Small intestine (tissue), 7 donors: ENCODE measurements at regions not wholly inside any gene's neighbourhood (a gene's known extent, or its start where the extent isn't known, plus 50 kb on each side); places are given as distances from the start of the nearest gene placed in this dataset.
A peak's percentile ranks its signal among the peaks of the same experiment; 100 is the strongest.

Experiments
- DNase-seq, 2 donors: peaks; one replicate each; pipeline versions ENCODE4 v3.0.0 to v3.0.0-alpha.2; 2013
- FAIRE-seq: peaks from 2 replicates; lab custom pipeline; 2012; peaks lifted over from hg19 to GRCh38; lab: Jason Lieb, UNC
- H3K27ac ChIP-seq, 3 donors: one replicate each; pipeline ENCODE4 v1.5.1; 2013; ENCODE audit warnings: low read length in 2 of 3, mild to moderate bottlenecking in 2 of 3, control low read depth in 1 of 3, inconsistent platforms in 1 of 3, low read depth in 1 of 3, moderate library complexity in 1 of 3
- H3K27me3 ChIP-seq, 3 donors: one replicate each; pipeline ENCODE4 v1.6.1; 2013; ENCODE audit warnings: low read length in 3 of 3, inconsistent platforms in 1 of 3; ENCODE audit not compliant: control insufficient read depth in 3 of 3, insufficient read depth in 3 of 3
- H3K36me3 ChIP-seq, 3 donors: one replicate each; pipeline ENCODE4 v1.6.1; 2013; ENCODE audit warnings: low read length in 3 of 3, inconsistent platforms in 1 of 3, low read depth in 1 of 3, mild to moderate bottlenecking in 1 of 3, moderate library complexity in 1 of 3; ENCODE audit not compliant: control insufficient read depth in 3 of 3, insufficient read depth in 2 of 3
- H3K4me1 ChIP-seq, 3 donors: one replicate each; pipeline ENCODE4 v1.6.1; 2013; ENCODE audit warnings: low read length in 2 of 3, inconsistent platforms in 1 of 3, low read depth in 1 of 3, mild to moderate bottlenecking in 1 of 3, moderate library complexity in 1 of 3; ENCODE audit not compliant: control insufficient read depth in 3 of 3, insufficient read depth in 2 of 3
- H3K4me3 ChIP-seq, 3 donors: one replicate each; pipeline ENCODE4 v1.5.1; 2013; ENCODE audit warnings: low read length in 3 of 3, control low read depth in 1 of 3, inconsistent platforms in 1 of 3, low read depth in 1 of 3, mild to moderate bottlenecking in 1 of 3, moderate library complexity in 1 of 3
- H3K9me3 ChIP-seq, 2 donors: one replicate each; pipeline ENCODE4 v1.6.1; 2013; ENCODE audit warnings: low read depth in 1 of 2, low read length in 1 of 2; ENCODE audit not compliant: control insufficient read depth in 2 of 2, insufficient read depth in 1 of 2
- WGBS, 3 donors: extraction: QIAGEN DNeasy Blood & Tissue Kit; methylation state at CpG; one replicate each; pipeline ENCODE4 v1.1.7; 2013; 5-methylcytosine and 5-hydroxymethylcytosine counted together
- donor health status: healthy with polysubstance abuse.
- donor health status: control.
- donor health status: control.
- donor health status: Bipolar disorder and iron deficiency.
- donor health status: healthy.

DNA sequence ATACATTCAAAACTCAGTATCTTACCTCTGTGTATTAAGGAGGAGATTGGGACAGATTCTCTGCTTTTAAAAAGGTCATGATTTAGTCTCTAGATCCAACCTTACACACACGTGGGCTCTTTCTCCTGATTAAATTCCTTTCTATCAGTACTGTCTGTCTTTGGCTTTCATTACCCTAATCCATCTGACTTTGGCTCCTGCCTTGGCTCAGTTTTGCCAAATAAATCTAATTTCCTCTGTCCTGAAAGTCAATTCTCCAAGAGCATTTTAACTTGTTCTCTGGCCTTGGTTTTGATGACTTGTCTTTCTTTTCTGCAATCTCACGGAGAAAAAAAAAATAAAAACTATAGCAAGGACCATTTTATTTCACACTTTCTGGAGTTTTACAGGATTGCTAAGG lies 176.6 kb upstream of the PDGFD start:
- no peaks in the 10 kb centered on the region for H3K36me3 ChIP-seq
- H3K9me3 ChIP-seq: no peaks in the 10 kb centered on the region
- no peaks in the 10 kb centered on the region for H3K27me3 ChIP-seq
- H3K27ac ChIP-seq: no peak overlapping the region
- H3K4me3 ChIP-seq: no peak overlapping the region
- 51 to 64% (median 57%) methylated on average over 2 of the region's 2 CpGs for WGBS, 3 donors
- no peak for FAIRE-seq
- H3K4me1 ChIP-seq: no peaks in the 10 kb centered on the region
- no peak for DNase-seq

DNA sequence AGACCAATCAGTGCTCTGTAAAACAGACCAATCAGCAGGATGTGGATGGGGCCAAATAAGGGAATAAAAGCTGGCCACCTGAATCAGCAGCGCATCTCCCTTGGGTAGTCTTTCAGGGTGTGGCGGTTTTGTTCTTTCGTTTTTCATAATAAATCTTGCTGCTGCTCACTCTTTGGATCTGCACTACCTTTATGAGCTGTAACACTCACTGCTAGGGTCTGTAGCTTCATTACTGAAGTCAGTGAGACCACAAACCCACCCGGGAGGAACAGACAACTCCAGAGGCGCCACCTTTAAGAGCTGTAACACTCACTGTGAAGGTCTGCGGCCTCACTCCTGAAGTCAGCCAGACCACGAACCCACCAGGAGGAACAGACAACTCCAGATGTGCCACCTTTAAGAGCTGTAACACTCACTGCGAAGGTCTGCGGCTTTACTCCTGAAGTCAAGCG lies 175.5 kb upstream of the PDGFD start:
- Histone ChIP-seq H3K4me1 (no peaks in the 10 kb centered on the region), H3K9me3 (no peaks in the 10 kb centered on the region), H3K4me3 (no peak overlapping the region), H3K27me3 (no peaks in the 10 kb centered on the region), H3K36me3 (no peaks in the 10 kb centered on the region), H3K27ac (no peak overlapping the region)
- FAIRE-seq (no peak), DNase-seq (no peak)
- WGBS, 3 donors: 73 to 88% (median 87%) methylated on average over 10 of the region's 10 CpGs

DNA sequence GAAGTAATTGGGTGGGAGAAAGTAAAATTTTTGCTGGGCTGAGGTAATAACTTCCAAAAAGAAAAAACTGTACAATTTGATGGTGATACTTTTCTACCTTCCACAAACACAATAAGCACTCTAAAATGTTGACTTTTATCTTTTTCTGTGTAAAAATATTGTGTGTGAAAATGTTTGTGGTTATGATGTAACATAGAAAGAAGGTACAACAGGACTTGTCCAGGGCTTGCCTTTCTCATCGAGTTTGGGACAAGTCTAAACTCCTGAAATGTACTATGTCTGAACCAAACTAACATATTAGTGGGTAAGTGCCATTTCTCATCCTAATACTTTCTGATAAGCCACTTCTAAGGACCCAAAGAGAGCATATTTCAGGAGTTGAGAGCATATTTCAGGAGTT lies 174.2 kb upstream of the PDGFD start:
- H3K4me1 ChIP-seq: no peaks in the 10 kb centered on the region
- WGBS, 3 donors: 64 to 93% (median 70%) methylated on average over 1 of the region's 1 CpG
- H3K9me3 ChIP-seq: no peaks in the 10 kb centered on the region
- H3K36me3 ChIP-seq: no peaks in the 10 kb centered on the region
- H3K27ac ChIP-seq: no peak overlapping the region
- DNase-seq (no peak), FAIRE-seq (no peak)
- no peak overlapping the region for H3K4me3 ChIP-seq
- H3K27me3 ChIP-seq: no peaks in the 10 kb centered on the region

DNA sequence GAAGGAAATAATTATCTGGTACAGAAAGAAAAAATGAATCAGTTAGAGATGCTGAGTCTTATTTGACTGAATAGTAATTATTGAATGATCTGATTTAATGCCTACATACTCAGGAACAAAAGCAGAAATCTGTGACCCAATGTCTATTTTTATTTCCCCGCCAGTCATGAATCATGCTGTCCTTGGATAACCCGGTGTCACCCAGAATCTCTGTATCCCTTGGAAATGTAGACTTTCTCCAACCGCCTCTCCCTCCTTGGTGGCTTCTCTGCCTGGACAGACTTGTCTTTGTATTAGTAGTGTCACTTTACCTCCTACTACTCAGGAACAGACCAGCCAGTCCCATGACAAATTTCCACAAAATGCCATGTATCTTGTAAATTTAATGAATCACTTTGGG lies 173.3 kb upstream of the PDGFD start:
- Histone ChIP-seq H3K27ac (no peak overlapping the region), H3K4me3 (no peak overlapping the region), H3K4me1 (no peaks in the 10 kb centered on the region), H3K36me3 (no peaks in the 10 kb centered on the region), H3K9me3 (no peaks in the 10 kb centered on the region), H3K27me3 (no peaks in the 10 kb centered on the region)
- FAIRE-seq (no peak), DNase-seq (no peak)
- WGBS, 3 donors: 89 to 94% (median 92%) methylated on average over 3 of the region's 3 CpGs

DNA sequence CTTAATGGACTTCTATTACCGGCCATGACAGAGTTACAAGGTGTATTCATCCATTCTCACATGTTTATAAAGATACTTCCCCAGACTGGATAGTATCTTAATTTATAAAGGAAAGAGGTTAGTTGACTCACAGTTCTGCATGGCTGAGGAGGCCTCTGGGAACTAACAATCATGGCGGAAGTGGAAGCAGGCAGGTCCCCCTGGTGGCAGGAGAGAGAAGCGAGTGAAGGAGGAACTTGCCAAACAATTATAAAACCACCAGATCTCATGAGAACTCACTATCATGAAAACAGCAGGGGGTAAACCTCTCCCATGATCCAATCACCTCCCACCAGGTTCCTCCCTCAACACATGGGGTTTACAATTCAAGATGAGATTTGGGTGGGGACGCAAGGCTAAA lies 170.0 kb upstream of the PDGFD start:
- H3K27ac ChIP-seq: no peak overlapping the region
- H3K4me1 ChIP-seq: no peaks in the 10 kb centered on the region
- no peak overlapping the region for H3K4me3 ChIP-seq
- no peaks in the 10 kb centered on the region for H3K36me3 ChIP-seq
- no peaks in the 10 kb centered on the region for H3K27me3 ChIP-seq
- WGBS, 3 donors: 91 to 93% (median 91%) methylated on average over 4 of the region's 4 CpGs
- no peaks in the 10 kb centered on the region for H3K9me3 ChIP-seq
- FAIRE-seq (no peak), DNase-seq (peak; percentile 1 to 11)

DNA sequence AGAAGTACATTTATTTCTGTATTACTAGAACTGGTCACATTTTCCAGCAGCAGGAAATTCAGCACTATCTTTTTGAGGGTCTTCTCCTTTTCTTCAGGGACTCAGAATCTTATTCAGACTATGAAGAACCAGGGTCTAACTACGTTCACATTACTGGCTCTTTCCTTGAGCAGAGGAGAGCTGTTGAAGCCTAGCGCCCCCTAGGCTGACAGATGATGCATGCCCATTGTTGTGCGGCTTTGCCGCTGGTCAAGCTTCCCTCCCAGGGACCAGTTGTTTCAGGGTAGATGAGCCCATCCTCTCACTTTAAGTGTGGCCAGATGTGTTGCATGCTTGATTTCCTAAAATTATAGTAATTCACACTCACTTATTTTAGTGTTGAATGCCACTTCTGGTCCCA lies 168.2 kb upstream of the PDGFD start:
- WGBS, 3 donors: 27 to 66% (median 58%) methylated on average over 4 of the region's 4 CpGs
- no peaks in the 10 kb centered on the region for H3K4me1 ChIP-seq
- H3K27me3 ChIP-seq: no peaks in the 10 kb centered on the region
- H3K9me3 ChIP-seq: no peaks in the 10 kb centered on the region
- H3K27ac ChIP-seq: no peak overlapping the region
- FAIRE-seq (no peak), DNase-seq (peak in 1 of 2 donors; percentile 19)
- no peak overlapping the region for H3K4me3 ChIP-seq
- H3K36me3 ChIP-seq: no peaks in the 10 kb centered on the region

DNA sequence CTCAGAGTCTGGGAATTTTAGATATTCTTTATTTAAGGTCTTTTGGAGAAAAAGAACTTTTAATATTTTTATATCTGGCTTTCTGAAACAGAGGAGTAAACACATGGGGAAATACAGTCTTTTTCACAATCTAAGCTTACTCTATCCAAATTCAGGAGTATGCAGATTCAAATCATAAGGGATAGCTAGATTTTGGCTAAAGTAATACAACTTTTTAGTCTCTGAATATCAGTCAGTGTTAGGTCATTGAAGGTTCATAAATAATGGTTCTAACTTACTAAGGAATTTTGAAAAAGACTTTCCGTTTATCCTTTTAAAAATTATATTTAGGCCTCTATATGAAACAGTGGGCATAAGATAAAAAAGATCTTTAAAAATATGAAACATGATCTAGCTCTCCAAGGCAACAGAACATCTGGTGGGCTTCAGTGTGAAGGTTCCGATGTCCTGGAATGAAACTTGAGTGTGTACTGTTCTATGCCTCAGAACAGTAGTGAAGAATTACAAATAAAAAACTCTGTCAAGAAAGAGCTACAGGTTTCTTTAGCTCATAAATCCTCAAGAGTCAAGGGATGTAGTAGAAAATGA lies 165.2 kb upstream of the PDGFD start:
- no peak for FAIRE-seq
- H3K36me3 ChIP-seq: no peaks in the 10 kb centered on the region
- 76 to 87% (median 76%) methylated on average over 2 of the region's 2 CpGs for WGBS, 3 donors
- H3K4me3 ChIP-seq: no peak overlapping the region
- no peaks in the 10 kb centered on the region for H3K4me1 ChIP-seq
- no peak overlapping the region for H3K27ac ChIP-seq
- no peaks in the 10 kb centered on the region for H3K9me3 ChIP-seq
- no peaks in the 10 kb centered on the region for H3K27me3 ChIP-seq
- DNase-seq: no peak

DNA sequence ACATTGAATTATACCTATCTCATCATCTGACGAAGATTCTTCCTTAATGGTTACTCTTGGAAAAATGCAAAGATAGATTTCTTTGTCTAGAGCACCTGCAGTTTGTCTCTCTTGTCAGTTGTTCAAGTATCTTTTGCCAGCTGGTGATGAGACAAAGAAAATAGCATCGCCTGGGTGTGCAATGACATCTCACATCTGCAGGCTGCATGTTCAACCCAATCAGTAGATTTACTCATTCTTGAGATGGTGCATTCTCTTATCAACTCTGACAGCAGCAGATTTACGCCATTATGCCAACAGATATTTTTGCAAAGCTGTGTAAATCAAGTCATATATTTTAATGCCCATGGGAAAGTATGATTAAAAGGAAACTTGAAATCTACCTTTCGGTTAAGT lies 164.6 kb upstream of the PDGFD start:
- WGBS, 3 donors: 75 to 79% (median 76%) methylated on average over 4 of the region's 4 CpGs
- no peaks in the 10 kb centered on the region for H3K9me3 ChIP-seq
- H3K4me1 ChIP-seq: no peaks in the 10 kb centered on the region
- no peak overlapping the region for H3K4me3 ChIP-seq
- no peaks in the 10 kb centered on the region for H3K27me3 ChIP-seq
- H3K27ac ChIP-seq: no peak overlapping the region
- H3K36me3 ChIP-seq: no peaks in the 10 kb centered on the region
- DNase-seq (no peak), FAIRE-seq (no peak)

DNA sequence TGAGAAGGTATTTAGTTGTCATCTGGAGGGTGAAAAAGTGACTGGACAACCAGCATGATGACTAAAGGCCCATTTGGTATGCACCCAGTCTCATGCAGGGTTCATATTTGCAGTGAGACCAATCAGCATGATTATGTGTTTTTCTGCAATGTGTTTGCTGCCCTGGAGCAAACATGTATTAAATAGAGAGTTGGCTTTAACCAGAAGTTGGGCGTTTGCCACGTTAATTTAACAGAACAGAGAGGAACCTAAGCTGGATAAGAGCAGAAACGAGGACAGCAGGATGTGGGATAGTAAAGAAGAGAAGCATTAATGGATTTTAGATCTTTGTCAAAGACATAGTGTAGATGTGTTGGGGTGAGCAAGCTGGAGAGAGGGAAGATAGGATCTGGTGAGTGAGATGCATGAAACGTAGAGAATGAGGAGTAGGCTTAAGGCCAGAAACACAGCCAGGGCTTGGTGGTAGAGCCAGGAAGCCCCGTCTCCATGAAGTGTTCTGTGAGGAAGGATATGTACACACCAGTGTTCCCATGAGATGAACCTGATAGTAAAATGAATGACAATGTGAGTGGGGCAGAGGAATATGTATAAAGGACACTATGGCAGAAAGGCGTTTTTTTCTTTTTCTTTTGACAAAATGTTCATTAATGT lies 164.0 kb upstream of the PDGFD start:
- DNase-seq (no peak), FAIRE-seq (no peak)
- Histone ChIP-seq H3K36me3 (no peaks in the 10 kb centered on the region), H3K27ac (no peak overlapping the region), H3K27me3 (no peaks in the 10 kb centered on the region), H3K9me3 (no peaks in the 10 kb centered on the region), H3K4me1 (no peaks in the 10 kb centered on the region), H3K4me3 (no peak overlapping the region)
- 67 to 72% (median 72%) methylated on average over 6 of the region's 6 CpGs for WGBS, 3 donors
